PC-9 (cell line): ENCODE measurements at regions not wholly inside any gene's neighbourhood (a gene's known extent, or its start where the extent isn't known, plus 50 kb on each side); places are given as distances from the start of the nearest gene placed in this dataset.

ENCODE experiments used
- CTCF ChIP-seq: fragments of 200-600 bp; sonication (generic); conservative IDR thresholded peaks from 2 replicates; pipeline ENCODE4 v1.6.1; 2017; ENCODE audit warnings: mixed run types, antibody characterized with exemption, mild to moderate bottlenecking, moderate library complexity
- EZH2 ChIP-seq: fragments of 200-600 bp; sonication (generic); IDR thresholded peaks from 2 replicates; pipeline ENCODE4 v1.8.0; 2017; ENCODE audit warnings: antibody characterized with exemption, low read depth

- no peak for TF ChIP-seq EZH2
- no peak for TF ChIP-seq CTCF
These were observed 547.3 kb upstream of the LRRC4C start for GRCh38 chr11:42006766-42007165.
